ENCODE measurements at regions not wholly inside any gene's neighbourhood (a gene's known extent, or its start where the extent isn't known, plus 50 kb on each side); places are given as distances from the start of the nearest gene placed in this dataset.

DNA sequence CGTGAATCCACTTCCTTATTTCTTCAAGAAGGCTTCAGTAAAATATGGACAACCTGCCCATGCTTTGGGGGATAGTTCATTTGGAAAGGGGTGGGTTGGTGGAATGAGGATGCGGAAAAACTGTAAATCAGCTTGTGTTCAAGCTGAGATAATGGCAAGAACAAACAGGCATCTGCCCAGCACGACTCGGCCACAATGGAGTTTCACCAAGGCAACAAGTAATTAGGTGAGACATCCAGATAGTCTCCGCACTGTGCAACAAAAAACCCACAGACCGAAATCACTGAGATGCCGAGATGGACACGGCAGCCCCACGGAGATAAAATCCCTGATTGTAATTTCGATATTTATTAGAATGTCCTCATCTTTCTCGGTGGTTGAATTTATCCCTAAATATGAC, 455.2 kb downstream of the AJAP1 start:
- no peak overlapping the region for H3K4me3 ChIP-seq (ENCODE audit: low read depth, low read length)
- no peak for DNase-seq (ENCODE audit: low read depth)
- TF ChIP-seq, protein P1, sequence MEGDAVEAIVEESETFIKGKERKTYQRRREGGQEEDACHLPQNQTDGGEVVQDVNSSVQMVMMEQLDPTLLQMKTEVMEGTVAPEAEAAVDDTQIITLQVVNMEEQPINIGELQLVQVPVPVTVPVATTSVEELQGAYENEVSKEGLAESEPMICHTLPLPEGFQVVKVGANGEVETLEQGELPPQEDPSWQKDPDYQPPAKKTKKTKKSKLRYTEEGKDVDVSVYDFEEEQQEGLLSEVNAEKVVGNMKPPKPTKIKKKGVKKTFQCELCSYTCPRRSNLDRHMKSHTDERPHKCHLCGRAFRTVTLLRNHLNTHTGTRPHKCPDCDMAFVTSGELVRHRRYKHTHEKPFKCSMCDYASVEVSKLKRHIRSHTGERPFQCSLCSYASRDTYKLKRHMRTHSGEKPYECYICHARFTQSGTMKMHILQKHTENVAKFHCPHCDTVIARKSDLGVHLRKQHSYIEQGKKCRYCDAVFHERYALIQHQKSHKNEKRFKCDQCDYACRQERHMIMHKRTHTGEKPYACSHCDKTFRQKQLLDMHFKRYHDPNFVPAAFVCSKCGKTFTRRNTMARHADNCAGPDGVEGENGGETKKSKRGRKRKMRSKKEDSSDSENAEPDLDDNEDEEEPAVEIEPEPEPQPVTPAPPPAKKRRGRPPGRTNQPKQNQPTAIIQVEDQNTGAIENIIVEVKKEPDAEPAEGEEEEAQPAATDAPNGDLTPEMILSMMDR (IDR thresholded peaks at IDR 0.05; ENCODE audit: low read depth, low read length, missing control alignments): no peak

DNA sequence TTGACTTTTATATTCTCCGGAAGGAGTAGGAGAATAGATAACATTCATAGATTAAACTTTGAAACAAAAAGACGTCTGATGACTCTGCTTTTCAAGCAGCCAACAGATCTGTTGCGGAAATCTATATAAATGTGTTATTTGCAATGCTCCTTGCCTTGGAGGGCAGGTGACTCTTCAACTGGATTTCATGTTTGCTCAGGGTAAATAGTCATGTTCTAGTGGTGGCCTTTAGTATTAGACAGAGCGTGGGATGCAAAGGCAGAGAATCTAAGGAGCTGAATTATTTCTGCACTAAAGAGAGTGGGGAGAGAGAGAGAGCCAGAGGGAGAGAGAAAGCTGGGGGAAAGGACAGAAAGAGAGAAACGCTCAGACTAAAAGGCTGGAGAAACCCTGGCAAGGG, 454.3 kb downstream of the AJAP1 start:
- DNase-seq (ENCODE audit: low read depth): no peak
- H3K4me3 ChIP-seq (ENCODE audit: low read depth, low read length): no peak overlapping the region
- TF ChIP-seq, protein P1 (IDR thresholded peaks at IDR 0.05; ENCODE audit: low read depth, low read length, missing control alignments): no peak

DNA sequence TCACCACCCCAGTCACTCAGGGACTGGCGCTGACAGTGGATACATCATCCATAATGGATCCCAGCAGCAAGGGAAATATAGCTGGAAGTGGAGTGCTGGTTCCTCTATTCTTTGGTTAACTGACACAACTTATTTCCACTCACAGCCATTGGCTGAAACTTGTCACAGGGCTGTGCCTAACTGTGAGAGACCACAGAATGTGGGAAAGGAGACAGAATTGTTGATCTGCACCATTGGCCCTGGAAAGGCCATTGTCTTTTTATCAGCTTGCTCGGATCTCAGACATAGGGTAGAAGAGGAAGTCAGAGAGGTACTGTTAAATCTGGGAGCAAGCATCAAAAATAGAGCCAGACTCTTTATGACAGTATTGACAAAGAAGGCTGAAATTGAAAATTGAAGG, 451.3 kb downstream of the AJAP1 start:
- TF ChIP-seq, protein P1 (IDR thresholded peaks at IDR 0.05; ENCODE audit: low read depth, low read length, missing control alignments): no peak
- no peak overlapping the region for H3K4me3 ChIP-seq (ENCODE audit: low read depth, low read length)

DNA sequence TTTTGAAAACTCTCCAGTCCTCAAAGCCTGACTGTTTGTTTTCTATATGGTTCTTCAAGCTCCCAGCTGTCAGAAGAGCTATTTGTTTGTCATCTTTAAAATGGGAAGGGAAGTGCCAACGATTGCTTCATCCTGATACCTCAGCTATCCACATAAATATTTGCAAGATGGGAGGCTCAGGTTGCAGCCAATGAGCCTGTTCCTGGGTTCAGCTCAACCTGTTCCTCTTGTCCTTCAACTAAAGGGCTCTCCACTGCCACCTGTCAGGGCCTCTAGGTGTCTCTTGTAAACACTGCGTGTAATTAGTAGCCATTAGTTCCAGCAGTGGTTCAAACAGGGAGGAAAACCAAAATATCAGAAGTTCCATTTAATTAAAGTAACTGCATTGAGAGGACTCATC, 445.1 kb downstream of the AJAP1 start:
- TF ChIP-seq, protein P1 (IDR thresholded peaks at IDR 0.05; ENCODE audit: low read depth, low read length, missing control alignments): no peak
- no peak for DNase-seq (ENCODE audit: low read depth)
- no peak overlapping the region for H3K4me3 ChIP-seq (ENCODE audit: low read depth, low read length)

More for the DNA sequence above, 451.3 kb downstream of the AJAP1 start:
- no peak for DNase-seq (ENCODE audit: low read depth)

DNA sequence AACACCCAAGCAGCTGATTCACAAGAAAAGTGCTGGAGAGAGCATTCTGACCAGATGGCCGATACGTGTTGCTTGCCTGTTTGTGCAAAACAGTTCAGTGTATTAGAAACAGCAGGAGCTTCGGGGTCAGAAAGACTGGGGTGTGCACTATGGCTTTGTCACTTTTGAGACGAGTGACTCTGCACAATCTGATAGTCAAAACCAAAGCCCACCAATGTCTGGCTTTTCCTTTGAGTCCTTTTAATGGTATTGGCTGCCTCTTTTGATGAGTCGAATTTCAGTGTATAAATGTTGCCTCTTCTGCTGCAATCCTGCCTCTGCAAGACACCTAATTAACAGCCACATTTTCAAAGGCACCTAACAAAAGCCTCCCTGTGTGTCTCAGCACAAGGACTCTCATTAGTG, 444.6 kb downstream of the AJAP1 start:
- no peak overlapping the region for H3K4me3 ChIP-seq (ENCODE audit: low read depth, low read length)
- DNase-seq (ENCODE audit: low read depth): no peak
- TF ChIP-seq, protein P1 (IDR thresholded peaks at IDR 0.05; ENCODE audit: low read depth, low read length, missing control alignments): no peak

DNA sequence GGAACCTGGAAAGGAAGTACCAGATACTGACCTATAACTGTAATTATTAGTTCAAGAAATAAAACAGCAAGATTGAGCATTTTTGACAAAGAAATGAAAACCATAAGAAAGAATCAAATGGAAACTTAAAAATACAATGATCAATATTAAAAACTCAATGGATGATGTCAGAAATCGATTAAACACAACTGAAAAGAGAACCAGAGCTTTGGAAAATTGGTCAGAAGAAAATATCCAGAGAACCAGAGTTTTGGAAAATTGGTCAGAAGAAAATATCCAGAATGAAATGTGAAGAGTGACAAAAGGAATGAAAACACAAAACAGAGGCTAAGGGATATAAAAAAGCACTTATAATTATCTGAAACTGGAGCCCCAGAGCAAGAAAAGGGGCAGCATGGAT, 438.6 kb downstream of the AJAP1 start:
- no peak for DNase-seq (ENCODE audit: low read depth)
- no peak overlapping the region for H3K4me3 ChIP-seq (ENCODE audit: low read depth, low read length)
- TF ChIP-seq, protein P1 (IDR thresholded peaks at IDR 0.05; ENCODE audit: low read depth, low read length, missing control alignments): no peak

DNA sequence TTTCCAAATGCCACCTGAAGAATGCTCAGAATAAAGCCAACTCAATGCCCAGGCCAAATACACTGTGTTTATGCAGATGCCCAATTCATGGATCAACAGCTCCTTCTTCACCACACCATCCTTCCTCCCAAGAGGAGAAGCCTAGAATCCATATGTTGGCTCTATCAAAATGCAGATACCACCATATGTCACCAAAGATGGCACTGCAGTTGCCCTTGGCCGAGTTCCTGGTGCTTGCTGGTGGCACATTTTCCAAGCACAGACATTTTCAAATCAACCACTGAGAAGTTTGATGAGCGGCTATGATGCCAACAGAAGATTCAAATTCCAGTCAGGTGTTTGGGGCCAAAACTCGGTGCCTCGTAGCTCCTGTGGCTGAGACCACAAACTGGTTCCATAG, 430.3 kb downstream of the AJAP1 start:
- H3K4me3 ChIP-seq (ENCODE audit: low read depth, low read length): no peak overlapping the region
- TF ChIP-seq, protein P1 (IDR thresholded peaks at IDR 0.05; ENCODE audit: low read depth, low read length, missing control alignments): no peak
- no peak for DNase-seq (ENCODE audit: low read depth)

All from GM12864 (cell line).